ENCODE measurements at regions not wholly inside any gene's neighbourhood (a gene's known extent, or its start where the extent isn't known, plus 50 kb on each side); places are given as distances from the start of the nearest gene placed in this dataset.

DNA sequence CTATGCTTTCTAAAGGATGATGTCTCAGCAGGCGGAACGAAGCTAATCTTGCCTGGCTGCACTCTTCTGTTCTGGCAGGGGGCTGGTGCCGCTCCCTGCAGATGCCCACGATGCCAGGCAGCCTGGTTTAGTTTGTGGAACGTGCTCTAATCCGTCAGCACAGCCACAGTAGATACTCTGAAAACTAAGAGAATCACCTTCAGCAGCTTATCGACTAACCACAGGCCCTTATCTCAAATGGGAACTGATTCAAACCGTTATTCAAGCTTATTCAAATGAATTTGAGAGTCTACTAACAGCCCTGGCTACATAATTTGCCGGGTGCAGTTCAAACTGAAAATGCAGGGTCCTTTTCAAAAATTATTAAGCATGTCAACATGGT lies 246.6 kb upstream of the ANKRD55 start:
- no peak for DNase-seq

DNA sequence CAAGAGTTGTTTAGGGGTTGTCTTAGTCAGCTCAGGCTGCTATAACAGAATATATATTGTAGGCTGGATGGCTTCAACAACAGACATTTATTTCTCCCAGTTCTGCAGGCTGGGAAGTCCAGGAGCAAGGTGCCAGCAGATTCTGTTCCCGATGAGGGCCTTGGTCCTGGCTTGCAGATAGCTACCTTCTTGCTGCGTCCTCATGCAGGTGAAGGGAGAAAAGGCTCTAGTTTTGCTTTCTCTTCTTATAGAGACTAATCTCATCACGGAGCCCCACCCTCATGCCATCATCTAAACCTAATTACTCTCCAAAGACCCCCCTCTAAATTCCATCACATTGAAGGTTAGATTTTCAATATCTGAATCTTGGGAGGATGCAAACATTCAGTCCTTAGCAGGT lies 246.0 kb upstream of the ANKRD55 start:
- peak; percentile 36 for DNase-seq

- no peak for DNase-seq
Observed at GRCh38 chr5:56478062-56478461, 244.9 kb upstream of the ANKRD55 start.

DNA sequence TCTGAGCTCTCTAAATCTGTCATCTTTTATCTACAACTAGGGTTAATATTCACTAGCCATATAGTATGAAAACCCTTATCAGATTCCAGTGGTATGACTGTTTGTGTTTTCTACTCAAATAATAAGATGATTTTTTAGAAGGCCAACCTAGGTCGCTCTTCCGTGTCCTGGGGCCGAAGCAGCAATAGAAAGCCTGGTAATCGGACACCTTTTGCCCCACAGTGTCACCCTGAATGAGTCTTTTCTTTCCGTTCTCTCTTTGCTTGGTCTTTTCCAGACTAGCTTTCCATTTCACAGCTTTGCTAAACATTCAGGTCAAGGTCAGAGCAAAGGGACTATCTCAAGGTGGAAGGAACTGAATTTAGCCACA lies 243.3 kb upstream of the ANKRD55 start:
- DNase-seq = no peak

DNA sequence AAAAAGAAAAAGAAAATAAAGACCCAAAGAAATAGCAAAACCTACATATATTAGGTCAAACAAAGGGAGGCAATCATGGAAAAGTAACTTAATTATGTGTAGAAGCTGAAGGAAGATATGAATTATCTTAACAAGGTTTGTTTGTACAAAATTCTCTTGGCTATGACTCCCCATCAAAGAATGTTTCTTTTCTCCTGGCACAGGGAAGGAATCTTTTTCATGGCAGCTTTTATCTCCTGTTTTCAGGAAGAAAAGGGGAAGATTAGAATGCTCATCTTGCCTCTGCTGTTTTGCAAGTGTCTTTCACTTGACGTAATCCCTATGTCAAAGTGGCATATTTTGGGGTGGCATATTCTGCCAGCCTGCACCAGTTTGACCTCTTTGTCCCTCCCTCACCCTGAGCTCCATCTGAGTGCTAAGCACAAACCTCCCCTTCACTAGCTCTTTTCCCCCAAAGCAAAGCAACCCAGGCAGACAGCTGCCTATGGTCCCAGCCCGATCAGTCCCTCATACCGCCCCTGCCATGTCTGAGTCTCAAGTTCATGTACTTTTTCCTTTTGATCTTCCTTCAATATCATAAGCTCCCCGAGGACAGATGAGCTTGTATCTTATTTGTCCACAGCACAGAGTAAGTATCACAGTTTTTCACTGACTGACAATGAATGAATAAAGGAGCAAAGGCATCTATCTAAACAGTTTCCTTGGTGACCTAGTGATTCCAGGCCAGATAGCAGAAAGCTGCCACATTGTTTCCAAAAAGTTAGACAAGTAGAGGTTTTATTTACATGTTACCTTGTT lies 242.8 kb upstream of the ANKRD55 start:
- no peak for DNase-seq

DNA sequence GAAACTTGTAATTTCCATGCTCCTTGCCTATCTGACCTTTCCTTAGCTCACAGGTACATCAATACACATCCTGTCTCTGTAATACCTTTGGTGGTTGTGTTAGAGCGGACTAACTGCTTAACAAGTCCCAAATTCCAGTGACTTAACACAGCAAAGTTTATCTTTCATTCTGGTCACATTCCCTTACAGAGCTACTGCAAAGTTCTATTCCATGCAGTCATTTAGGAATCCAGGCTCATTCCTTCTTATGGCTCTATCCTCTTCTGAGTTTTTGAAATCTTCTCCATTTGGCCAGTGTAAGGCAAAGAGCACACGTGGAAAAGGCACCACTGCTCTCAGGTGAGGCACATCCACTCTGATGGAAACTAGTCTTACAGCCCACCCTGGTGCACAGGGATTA lies 238.6 kb upstream of the ANKRD55 start:
- DNase-seq = no peak

DNA sequence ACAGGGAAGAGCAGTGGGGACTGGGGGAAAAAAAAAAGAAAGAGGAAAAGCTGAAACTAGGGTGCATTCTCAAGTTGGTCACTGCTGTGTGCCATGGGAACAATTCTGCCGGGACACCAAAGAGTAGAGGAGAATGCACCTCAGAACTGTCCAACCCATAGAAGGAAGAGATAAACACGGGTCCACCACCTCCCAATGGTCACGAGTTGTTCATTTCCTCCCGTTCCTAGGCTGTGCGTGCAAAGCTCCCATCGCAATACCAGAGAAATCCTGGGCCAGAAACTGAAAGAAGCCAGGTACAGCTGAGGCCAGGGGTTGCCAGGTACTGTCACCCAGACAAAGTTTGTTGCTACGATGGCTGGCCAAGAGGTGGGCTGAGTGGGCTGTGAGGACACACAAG lies 236.9 kb upstream of the ANKRD55 start:
- no peak for DNase-seq

DNA sequence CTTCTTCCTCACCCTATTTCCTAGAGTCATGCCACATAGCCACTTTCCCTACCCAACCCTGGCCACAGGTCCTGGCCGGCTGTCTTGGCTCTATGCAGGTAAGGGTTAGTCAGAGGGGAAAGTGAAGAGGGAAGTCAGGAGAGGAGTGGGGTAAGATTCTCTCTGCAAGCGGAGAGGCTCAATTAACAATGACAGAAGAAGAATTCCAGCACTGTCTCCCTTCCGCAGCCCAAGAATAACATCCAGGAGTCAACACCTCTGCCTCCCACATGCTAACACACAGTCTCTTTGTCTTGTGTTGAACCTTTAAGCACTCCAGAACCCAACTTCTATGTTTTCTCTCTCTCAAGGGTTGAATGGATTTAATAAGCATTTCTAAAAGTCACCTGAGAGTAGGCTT lies 235.1 kb upstream of the ANKRD55 start:
- DNase-seq = no peak

- no peak for DNase-seq
Observed at GRCh38 chr5:56467176-56467717, 234.1 kb upstream of the ANKRD55 start.

DNA sequence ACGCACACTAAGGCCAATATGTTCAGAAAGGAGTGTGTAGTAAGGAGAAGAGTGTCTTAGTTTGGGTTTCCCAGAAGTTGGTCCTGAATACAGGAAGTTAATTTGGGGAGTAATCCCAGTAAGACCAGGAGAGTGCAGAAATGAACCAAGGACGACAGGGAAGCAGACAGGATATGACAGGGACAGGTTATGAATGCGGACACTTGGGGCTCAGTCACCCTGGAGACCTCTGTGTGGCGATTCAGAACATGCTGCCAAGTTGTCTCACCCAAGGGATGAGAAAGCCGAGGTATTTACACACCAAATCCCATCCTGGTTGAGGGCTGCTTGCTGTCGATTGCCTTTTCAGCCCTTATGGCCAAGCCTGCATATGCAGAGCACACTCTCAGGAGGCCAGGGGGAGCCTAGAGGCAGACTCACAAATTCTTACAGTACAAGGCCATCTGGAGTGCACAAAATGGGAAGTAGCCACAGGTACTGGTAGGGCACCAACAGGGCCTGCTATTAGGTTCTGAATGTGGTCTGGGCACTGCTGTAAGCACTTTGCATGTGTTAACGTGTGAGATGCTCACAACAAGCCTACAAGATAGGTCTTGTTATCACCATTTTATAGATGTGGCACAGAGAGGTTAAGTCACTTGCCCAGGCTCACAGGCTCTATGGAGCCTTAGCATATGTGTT lies 233.1 kb upstream of the ANKRD55 start:
- no peak for DNase-seq

DNA sequence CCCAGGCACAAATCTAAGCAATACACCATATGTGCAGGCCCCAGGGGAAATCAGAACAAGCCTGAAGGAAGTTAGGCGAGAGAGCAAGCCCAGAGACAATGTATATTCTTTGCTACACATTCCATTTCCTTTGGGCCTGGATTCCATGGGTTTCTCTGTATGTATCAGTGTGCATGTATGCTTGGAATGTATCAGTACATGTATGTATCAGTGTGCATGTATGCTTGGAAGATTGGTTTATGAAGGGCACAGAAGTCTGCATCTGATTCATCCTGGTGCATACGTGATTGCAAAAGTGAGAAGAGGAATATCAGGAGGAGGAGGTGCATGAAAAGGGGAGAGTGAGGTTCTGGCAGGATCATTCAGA lies 232.6 kb upstream of the ANKRD55 start:
- DNase-seq = no peak

GRCh38 chr5:56464935-56465768 lies 232.0 kb upstream of the ANKRD55 start:
- DNase-seq = no peak

DNA sequence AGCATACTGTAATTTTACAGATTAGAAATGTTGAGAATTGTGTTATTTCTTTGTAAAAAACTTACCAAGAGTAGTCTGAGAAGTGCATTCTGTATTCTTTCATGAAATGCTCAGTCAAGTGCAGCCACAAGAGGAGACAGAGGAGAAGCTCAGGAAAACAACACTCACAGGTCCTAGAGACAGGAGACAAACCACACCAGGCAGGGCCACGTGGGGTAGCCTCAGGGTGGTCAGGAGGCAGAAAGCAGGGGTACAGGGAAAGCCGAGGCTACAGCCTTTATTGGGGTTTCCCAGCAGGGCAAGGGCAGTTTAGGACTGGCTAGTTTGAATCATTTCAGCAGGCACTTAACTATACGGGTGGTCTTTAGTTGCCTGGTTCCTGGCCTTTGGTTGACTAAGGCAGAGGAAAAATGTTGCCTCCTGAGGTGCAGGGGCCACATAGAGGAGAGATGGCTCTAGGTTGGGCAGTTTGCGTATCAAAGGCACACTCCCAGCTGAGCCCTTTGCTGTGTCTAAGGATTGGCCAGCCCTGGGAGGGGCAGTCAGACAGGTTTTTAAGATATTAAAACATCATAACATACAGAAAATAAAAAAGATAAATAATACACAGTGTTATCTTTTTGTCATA lies 230.9 kb upstream of the ANKRD55 start:
- DNase-seq = no peak

DNA sequence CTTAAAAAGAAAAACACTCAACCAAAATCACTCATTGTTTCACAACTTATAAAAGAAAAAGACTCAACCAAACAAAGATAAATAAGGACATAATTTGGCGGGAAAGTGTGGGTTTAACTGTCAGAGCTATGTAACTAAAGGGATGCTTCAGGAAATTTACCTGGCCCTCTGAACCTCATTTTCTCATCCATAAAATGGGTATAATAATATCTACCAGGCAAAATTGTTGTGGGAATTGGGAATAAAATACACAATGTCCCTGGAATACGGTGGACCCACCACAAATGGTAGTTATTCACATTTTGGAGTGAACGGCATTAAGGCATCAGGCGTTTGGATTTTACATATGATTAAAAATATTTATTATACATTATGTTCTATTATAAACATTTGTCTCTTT lies 228.5 kb upstream of the ANKRD55 start:
- DNase-seq = no peak

- DNase-seq = no peak
Observed at GRCh38 chr5:56460681-56461191, 227.6 kb upstream of the ANKRD55 start.

GRCh38 chr5:56460195-56460546 lies 227.0 kb upstream of the ANKRD55 start:
- DNase-seq = no peak

GRCh38 chr5:56459394-56460194 lies 226.5 kb upstream of the ANKRD55 start:
- DNase-seq = no peak

GRCh38 chr5:56457887-56458812 lies 225.0 kb upstream of the ANKRD55 start:
- DNase-seq = no peak

GRCh38 chr5:56456002-56456401 lies 222.9 kb upstream of the ANKRD55 start:
- DNase-seq = no peak

- DNase-seq = no peak
Observed at GRCh38 chr5:56455417-56455816, 222.3 kb upstream of the ANKRD55 start.
